NCI-H2196 treated with DMSO at 0.1 percent for 48 hours (cell line): ENCODE measurements at regions not wholly inside any gene's neighbourhood (a gene's known extent, or its start where the extent isn't known, plus 50 kb on each side); places are given as distances from the start of the nearest gene placed in this dataset.
"Not testable (repeated sequence)": the region's sequence is repeated elsewhere in the genome, so short reads cannot be mapped to it uniquely, and the experiment has no call there.

Experiments used
- DNase-seq: peaks from one replicate; lab custom pipeline; 2025; ENCODE audit not compliant: unreplicated experiment; lab: John Stamatoyannopoulos, UW

GRCh38 chr15:38797506-38797905 is 232.9 kb upstream of the RASGRP1 start:
- not testable (repeated sequence) for DNase-seq

- DNase-seq: not testable (repeated sequence)
Observed at GRCh38 chr15:38799202-38799601, 234.6 kb upstream of the RASGRP1 start.

- no peak for DNase-seq
Observed at GRCh38 chr15:38809621-38810020, 245.0 kb upstream of the RASGRP1 start.

GRCh38 chr15:38810686-38811085 is 246.1 kb upstream of the RASGRP1 start:
- DNase-seq: no peak

GRCh38 chr15:38814254-38814653 is 249.6 kb upstream of the RASGRP1 start:
- not testable (repeated sequence) for DNase-seq

- DNase-seq: no peak
Observed at GRCh38 chr15:38814891-38815290, 250.3 kb upstream of the RASGRP1 start.

GRCh38 chr15:38817427-38818156 is 253.0 kb upstream of the RASGRP1 start:
- DNase-seq: peak; percentile 8

- no peak for DNase-seq
Observed at GRCh38 chr15:38818157-38818790, 253.7 kb upstream of the RASGRP1 start.

GRCh38 chr15:38819387-38819950 is 254.9 kb upstream of the RASGRP1 start:
- DNase-seq: no peak

GRCh38 chr15:38823263-38823662 is 258.6 kb upstream of the RASGRP1 start:
- DNase-seq: no peak

- no peak for DNase-seq
Observed at GRCh38 chr15:38824719-38825118, 260.1 kb upstream of the RASGRP1 start.

- DNase-seq: no peak
Observed at GRCh38 chr15:38826880-38827279, 262.3 kb upstream of the RASGRP1 start.

- DNase-seq: no peak
Observed at GRCh38 chr15:38828031-38828532, 263.5 kb upstream of the RASGRP1 start.

- no peak for DNase-seq
Observed at GRCh38 chr15:38829086-38829485, 264.5 kb upstream of the RASGRP1 start.

GRCh38 chr15:38842226-38842625 is 277.6 kb upstream of the RASGRP1 start:
- DNase-seq: no peak

GRCh38 chr15:38843051-38843501 is 278.5 kb upstream of the RASGRP1 start:
- DNase-seq: no peak

- no peak for DNase-seq
Observed at GRCh38 chr15:38843736-38844590, 279.3 kb upstream of the RASGRP1 start.

- DNase-seq: no peak
Observed at GRCh38 chr15:38844736-38845135, 280.1 kb upstream of the RASGRP1 start.

- DNase-seq: no peak
Observed at GRCh38 chr15:38846346-38846745, 281.7 kb upstream of the RASGRP1 start.

- no peak for DNase-seq
Observed at GRCh38 chr15:38847666-38848065, 283.1 kb upstream of the RASGRP1 start.

GRCh38 chr15:38849046-38849445 is 284.4 kb upstream of the RASGRP1 start:
- no peak for DNase-seq
